HCT116 (cell line): ENCODE measurements at regions not wholly inside any gene's neighbourhood (a gene's known extent, or its start where the extent isn't known, plus 50 kb on each side); places are given as distances from the start of the nearest gene placed in this dataset.

Source experiments
- ATAC-seq: fragments of 200-7000 bp; cut with Tn5 transposase; 2 replicates; pipeline ENCODE4 v1.9.1; 2020; ENCODE audit warnings: mild to moderate bottlenecking, moderate library complexity
- BruUV-seq: library from RNA; stranded (reverse); fragments of 400-500 nt; replicated peaks from 2 replicates; lab custom pipeline; 2021; lab: Mats Ljungman, UMichigan
- CTCF ChIA-PET: fragments of 300-600 bp; sonication (Branson Sonifier 250); formaldehyde crosslinking; loops from one replicate; lab custom pipeline; 2021; ENCODE audit warnings: antibody characterized with exemption; lab: Charles Lee
- POLR2A ChIA-PET: fragments of 300-600, 350-600 bp; sonication (Branson Sonifier 250); formaldehyde crosslinking; loops from one replicate; lab custom pipeline; 2021; ENCODE audit warnings: antibody characterized with exemption; lab: Charles Lee
- RAD21 ChIA-PET, 2 experiments: fragments of 300-600 bp; sonication (Branson Sonifier 250); formaldehyde crosslinking; loops; one replicate each; lab custom pipeline; 2023; ENCODE audit warnings: low total read pairs in 2 of 2; ENCODE audit not compliant: uncharacterized antibody in 2 of 2, unreplicated experiment in 2 of 2, low non-redundant PET in 1 of 2; lab: Charles Lee
- DNase-seq: peaks from one replicate; pipeline ENCODE4 v3.0.0-alpha.2; 2010; ENCODE audit warnings: low read depth, low spot score
- H2AFZ ChIP-seq: fragments of 200-600 bp; shearing (Covaris generic), sonication (generic); 2 replicates; pipeline ENCODE4 v1.6.1; 2017; ENCODE audit warnings: low read depth, mixed run types, mixed read lengths, antibody characterized with exemption, low read length; ENCODE audit not compliant: poor library complexity, severe bottlenecking
- H3K27ac ChIP-seq: 2 replicates; pipeline ENCODE4 v1.5.1; 2012; ENCODE audit warnings: low read depth, low read length
- H3K27me3 ChIP-seq: fragments of 200-600 bp; sonication (generic); 2 replicates; pipeline ENCODE4 v1.6.1; 2016; ENCODE audit warnings: mixed run types, low read length, mixed read lengths; ENCODE audit not compliant: insufficient read depth
- H3K36me3 ChIP-seq, 2 experiments: fragments of 200-500 bp in 1 of 2; fragments of 200-600 bp in 1 of 2; sonication (Bioruptor generic) in 1 of 2; sonication (generic) in 1 of 2; 2 replicates each; pipeline versions ENCODE4 v1.5.1 to v1.6.1; 2014 to 2016; ENCODE audit warnings: low read length in 2 of 2, inconsistent platforms in 1 of 2, mixed read lengths in 1 of 2, mixed run types in 1 of 2; ENCODE audit not compliant: insufficient read depth in 2 of 2, control insufficient read depth in 1 of 2
- H3K4me1 ChIP-seq, 2 experiments: fragments of 200-600 bp in 1 of 2; sonication (generic) in 1 of 2; 2 replicates each; pipeline versions ENCODE4 v1.5.1 to v1.6.1; 2012 to 2017; ENCODE audit warnings: low read length in 2 of 2, inconsistent platforms in 1 of 2, mild to moderate bottlenecking in 1 of 2, mixed read lengths in 1 of 2, mixed run types in 1 of 2, moderate library complexity in 1 of 2; ENCODE audit not compliant: insufficient read depth in 2 of 2, control insufficient read depth in 1 of 2
- H3K4me2 ChIP-seq: fragments of 200-600 bp; sonication (generic); 2 replicates; pipeline ENCODE4 v1.6.1; 2017; ENCODE audit warnings: mixed run types, low read length, mixed read lengths
- H3K4me3 ChIP-seq, 2 experiments: fragments of 200-600 bp in 1 of 2; sonication (generic) in 1 of 2; replicated peaks in 1 of 2; 2 replicates each; pipeline ENCODE4 v1.5.1; 2011 to 2016; ENCODE audit warnings: low read length in 2 of 2, control low read depth in 1 of 2, low read depth in 1 of 2, mild to moderate bottlenecking in 1 of 2, mixed read lengths in 1 of 2, mixed run types in 1 of 2
- H3K79me2 ChIP-seq: fragments of 200-600 bp; sonication (generic); 2 replicates; pipeline ENCODE4 v1.6.1; 2017; ENCODE audit warnings: mild to moderate bottlenecking, mixed run types, low read length, moderate library complexity, mixed read lengths; ENCODE audit not compliant: insufficient read depth
- H3K9ac ChIP-seq: fragments of 200-600 bp; sonication (generic); 2 replicates; pipeline ENCODE4 v1.6.1; 2016; ENCODE audit warnings: low read length, mixed read lengths
- H3K9me2 ChIP-seq: fragments of 200-600 bp; sonication (generic), shearing (Covaris generic); 2 replicates; pipeline ENCODE4 v1.6.1; 2017; ENCODE audit warnings: mixed run types, mild to moderate bottlenecking, moderate library complexity; ENCODE audit not compliant: insufficient read depth
- H3K9me3 ChIP-seq, 2 experiments: fragments of 200-500 bp in 1 of 2; fragments of 200-600 bp in 1 of 2; sonication (Bioruptor generic) in 1 of 2; sonication (generic) in 1 of 2; 2 replicates each; pipeline ENCODE4 v1.6.1; 2014 to 2017; ENCODE audit warnings: low read length in 2 of 2, mixed read lengths in 2 of 2, inconsistent platforms in 1 of 2, low read depth in 1 of 2, mild to moderate bottlenecking in 1 of 2, mixed run types in 1 of 2, moderate library complexity in 1 of 2; ENCODE audit not compliant: control insufficient read depth in 1 of 2, insufficient read depth in 1 of 2
- H4K20me1 ChIP-seq: fragments of 200-600 bp; sonication (generic), shearing (Covaris generic); 2 replicates; pipeline ENCODE4 v1.6.1; 2017; ENCODE audit warnings: mixed run types, mild to moderate bottlenecking, moderate library complexity; ENCODE audit not compliant: insufficient read depth
- EGR1 ChIP-seq: IDR thresholded peaks from 2 replicates; pipeline ENCODE4 v1.6.1; 2012; ENCODE audit warnings: low read depth
- EZH2 ChIP-seq: fragments of 200-600 bp; sonication (generic); IDR thresholded peaks from 2 replicates; pipeline ENCODE4 v1.6.1; 2017; ENCODE audit warnings: antibody characterized with exemption, mixed run types
- FOSL1 ChIP-seq: IDR thresholded peaks from 2 replicates; pipeline ENCODE4 v1.6.1; 2012; ENCODE audit warnings: low read depth
- SP1 ChIP-seq: IDR thresholded peaks from 2 replicates; pipeline ENCODE4 v1.6.1; 2012; ENCODE audit warnings: low read depth
- SRF ChIP-seq: IDR thresholded peaks from 2 replicates; pipeline ENCODE4 v1.6.1; 2012; ENCODE audit warnings: low read depth
- intact Hi-C: fragments of 100-400 bp; cut with micrococcal nuclease; formaldehyde crosslinking; loops from 2 replicates; pipeline ENCODE4 v1.10.0; 2022
- TF ChIP-seq, protein P1 (sequence below): IDR thresholded peaks from 2 replicates; pipeline ENCODE4 v1.6.1; 2012; ENCODE audit warnings: low read depth
- TF ChIP-seq, protein P2 (sequence below), 3 experiments: fragments of 200-600 bp in 1 of 3; sonication (generic) in 1 of 3; IDR thresholded peaks in 2 of 3; conservative IDR thresholded peaks in 1 of 3; 2 replicates each; pipeline ENCODE4 v1.5.1; 2012 to 2017; ENCODE audit warnings: low read depth in 2 of 3, low read length in 2 of 3, antibody characterized with exemption in 1 of 3, borderline replicate concordance in 1 of 3, control low read depth in 1 of 3, mild to moderate bottlenecking in 1 of 3, mixed read lengths in 1 of 3, mixed run types in 1 of 3, moderate library complexity in 1 of 3; ENCODE audit not compliant: insufficient read depth in 1 of 3

DNA sequence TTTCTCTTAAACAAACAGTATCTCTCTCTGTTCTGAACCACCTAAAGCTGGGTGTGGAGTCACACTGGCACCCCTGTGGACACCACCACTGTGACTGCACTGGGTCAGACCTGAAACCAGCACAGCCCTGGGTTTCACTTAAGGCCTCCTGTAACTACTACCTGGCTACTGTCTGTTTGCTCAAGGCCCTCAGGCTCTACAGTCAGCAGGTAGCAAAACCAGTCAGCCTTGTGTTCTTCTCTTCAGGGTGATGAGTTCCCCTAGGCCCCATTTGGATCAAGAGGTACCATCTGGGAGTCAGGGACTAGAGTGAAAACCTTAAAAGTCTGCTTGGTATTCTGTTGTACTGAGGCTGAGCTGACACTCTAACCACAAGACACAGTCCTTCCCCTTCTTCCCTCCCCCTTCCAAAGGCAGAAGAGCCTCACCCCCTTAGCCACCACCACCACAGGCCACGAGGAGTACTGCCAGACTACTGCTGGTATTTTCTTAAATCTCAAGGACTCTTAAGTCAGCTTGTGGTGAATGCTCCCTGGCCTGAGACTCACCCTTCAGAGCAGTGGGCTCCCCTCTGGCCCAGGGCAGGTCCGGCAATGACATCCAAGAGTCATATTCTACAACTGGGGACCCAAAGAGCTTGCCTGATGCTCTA is 153.2 kb upstream of the MON1B start:
- H3K4me1 ChIP-seq, result no peaks in the 10 kb centered on the region
- no peak for ATAC-seq
- H4K20me1 ChIP-seq, result no peaks in the 10 kb centered on the region
- ChIA-PET CTCF (no interaction called here), RAD21 (no interaction called here), POLR2A (no interaction called here)
- no peak overlapping the region for H3K27ac ChIP-seq
- no peaks in the 10 kb centered on the region for H3K36me3 ChIP-seq
- BruUV-seq, result no TSS peak
- no peak overlapping the region for H3K4me3 ChIP-seq
- H3K9me3 ChIP-seq, result no peaks in the 10 kb centered on the region
- no peak for DNase-seq
- no peak overlapping the region for H3K4me2 ChIP-seq
- TF ChIP-seq FOSL1 (no peak), SRF (no peak), SP1 (no peak), EGR1 (no peak), EZH2 (no peak)
- TF ChIP-seq, protein P1, sequence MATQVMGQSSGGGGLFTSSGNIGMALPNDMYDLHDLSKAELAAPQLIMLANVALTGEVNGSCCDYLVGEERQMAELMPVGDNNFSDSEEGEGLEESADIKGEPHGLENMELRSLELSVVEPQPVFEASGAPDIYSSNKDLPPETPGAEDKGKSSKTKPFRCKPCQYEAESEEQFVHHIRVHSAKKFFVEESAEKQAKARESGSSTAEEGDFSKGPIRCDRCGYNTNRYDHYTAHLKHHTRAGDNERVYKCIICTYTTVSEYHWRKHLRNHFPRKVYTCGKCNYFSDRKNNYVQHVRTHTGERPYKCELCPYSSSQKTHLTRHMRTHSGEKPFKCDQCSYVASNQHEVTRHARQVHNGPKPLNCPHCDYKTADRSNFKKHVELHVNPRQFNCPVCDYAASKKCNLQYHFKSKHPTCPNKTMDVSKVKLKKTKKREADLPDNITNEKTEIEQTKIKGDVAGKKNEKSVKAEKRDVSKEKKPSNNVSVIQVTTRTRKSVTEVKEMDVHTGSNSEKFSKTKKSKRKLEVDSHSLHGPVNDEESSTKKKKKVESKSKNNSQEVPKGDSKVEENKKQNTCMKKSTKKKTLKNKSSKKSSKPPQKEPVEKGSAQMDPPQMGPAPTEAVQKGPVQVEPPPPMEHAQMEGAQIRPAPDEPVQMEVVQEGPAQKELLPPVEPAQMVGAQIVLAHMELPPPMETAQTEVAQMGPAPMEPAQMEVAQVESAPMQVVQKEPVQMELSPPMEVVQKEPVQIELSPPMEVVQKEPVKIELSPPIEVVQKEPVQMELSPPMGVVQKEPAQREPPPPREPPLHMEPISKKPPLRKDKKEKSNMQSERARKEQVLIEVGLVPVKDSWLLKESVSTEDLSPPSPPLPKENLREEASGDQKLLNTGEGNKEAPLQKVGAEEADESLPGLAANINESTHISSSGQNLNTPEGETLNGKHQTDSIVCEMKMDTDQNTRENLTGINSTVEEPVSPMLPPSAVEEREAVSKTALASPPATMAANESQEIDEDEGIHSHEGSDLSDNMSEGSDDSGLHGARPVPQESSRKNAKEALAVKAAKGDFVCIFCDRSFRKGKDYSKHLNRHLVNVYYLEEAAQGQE, result no peak
- TF ChIP-seq, protein P2, sequence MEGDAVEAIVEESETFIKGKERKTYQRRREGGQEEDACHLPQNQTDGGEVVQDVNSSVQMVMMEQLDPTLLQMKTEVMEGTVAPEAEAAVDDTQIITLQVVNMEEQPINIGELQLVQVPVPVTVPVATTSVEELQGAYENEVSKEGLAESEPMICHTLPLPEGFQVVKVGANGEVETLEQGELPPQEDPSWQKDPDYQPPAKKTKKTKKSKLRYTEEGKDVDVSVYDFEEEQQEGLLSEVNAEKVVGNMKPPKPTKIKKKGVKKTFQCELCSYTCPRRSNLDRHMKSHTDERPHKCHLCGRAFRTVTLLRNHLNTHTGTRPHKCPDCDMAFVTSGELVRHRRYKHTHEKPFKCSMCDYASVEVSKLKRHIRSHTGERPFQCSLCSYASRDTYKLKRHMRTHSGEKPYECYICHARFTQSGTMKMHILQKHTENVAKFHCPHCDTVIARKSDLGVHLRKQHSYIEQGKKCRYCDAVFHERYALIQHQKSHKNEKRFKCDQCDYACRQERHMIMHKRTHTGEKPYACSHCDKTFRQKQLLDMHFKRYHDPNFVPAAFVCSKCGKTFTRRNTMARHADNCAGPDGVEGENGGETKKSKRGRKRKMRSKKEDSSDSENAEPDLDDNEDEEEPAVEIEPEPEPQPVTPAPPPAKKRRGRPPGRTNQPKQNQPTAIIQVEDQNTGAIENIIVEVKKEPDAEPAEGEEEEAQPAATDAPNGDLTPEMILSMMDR (IDR thresholded peaks at IDR 0.05 in 2 of 3, conservative IDR thresholded peaks at IDR 0.05 in 1 of 3; ENCODE audit: borderline replicate concordance in 1 of 3, insufficient read depth in 1 of 3, low read depth in 2 of 3, low read length in 2 of 3), result no peak
- H3K27me3 ChIP-seq, result 0 out of 2 replicates have a peak, but pooled peaks cover 7% of the 10 kb centered on the region
- H3K9ac ChIP-seq, result no peak overlapping the region
- no peaks in the 10 kb centered on the region for H3K79me2 ChIP-seq
- H3K9me2 ChIP-seq, result no peaks in the 10 kb centered on the region
- intact Hi-C loops, result no loop called here
- no peak overlapping the region for H2AFZ ChIP-seq
